GM19395 (cell line): ENCODE measurements at regions not wholly inside any gene's neighbourhood (a gene's known extent, or its start where the extent isn't known, plus 50 kb on each side); places are given as distances from the start of the nearest gene placed in this dataset.
"Not testable (repeated sequence)": the region's sequence is repeated elsewhere in the genome, so short reads cannot be mapped to it uniquely, and the experiment has no call there.

Source experiments
- ATAC-seq: cut with Tn5 transposase; IDR thresholded peaks from one replicate; pipeline ENCODE4 v1.9.1; 2021; ENCODE audit warnings: mild to moderate bottlenecking, moderate library complexity; ENCODE audit not compliant: unreplicated experiment

DNA sequence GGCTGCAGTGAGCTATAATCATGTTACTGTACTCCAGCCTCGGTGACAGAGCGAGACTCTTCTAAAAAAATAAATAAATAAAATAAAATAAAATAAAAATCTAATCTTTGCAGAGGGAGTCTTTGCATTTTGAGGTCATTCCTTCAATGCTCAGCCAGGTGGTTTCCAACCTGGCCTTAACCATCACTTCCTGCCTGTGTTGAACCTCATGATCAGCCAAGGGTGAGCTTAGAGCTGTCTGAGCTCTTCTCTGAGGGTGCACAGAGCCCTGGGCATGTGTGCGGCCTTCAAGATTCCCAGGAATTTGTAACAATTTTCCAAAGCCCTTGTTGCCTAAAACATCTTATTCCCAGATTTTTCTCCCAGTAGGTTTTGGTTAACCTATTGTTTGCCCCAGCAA lies 94.3 kb downstream of the KCNJ12 start:
- not testable (repeated sequence) for ATAC-seq

DNA sequence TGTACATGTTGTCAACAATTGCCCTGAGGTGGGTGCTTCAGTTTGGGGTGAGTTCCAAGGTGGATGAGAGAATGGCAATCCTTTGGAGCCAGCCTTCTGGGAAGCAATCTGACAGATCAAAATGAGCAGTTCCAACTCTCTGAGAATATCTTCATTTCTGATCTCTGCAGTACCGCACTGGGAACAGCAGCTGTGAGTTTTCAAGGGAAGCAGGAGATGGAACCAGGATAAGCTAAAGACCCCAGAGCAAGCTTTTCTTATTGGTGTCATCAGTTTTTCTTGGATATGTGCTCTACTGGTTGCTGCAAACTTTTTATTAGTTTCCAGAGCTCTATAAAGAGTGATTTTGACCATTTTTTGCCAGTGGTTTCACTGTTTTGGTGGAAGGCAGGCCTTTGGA lies 94.7 kb downstream of the KCNJ12 start:
- no peak for ATAC-seq

DNA sequence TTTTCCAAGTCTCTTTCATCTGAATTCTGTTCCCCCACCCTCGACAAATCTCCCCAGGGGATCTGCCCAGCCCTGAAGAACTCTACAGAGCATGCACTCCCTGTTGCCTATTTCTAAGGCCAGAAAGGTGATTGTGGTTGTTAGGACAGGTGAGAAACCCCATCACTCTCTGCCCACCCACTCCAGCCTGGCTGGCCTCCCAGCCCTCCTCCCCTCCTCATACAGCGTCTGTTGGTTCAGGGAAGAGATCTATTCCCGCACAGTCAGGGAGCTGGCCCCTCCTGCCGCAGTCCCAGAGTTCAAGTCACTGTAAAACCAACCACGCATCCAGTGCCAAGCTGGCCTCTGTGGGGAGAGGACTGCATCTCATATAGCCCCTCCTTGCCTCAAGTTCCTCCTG lies 98.7 kb downstream of the KCNJ12 start:
- ATAC-seq, result no peak

DNA sequence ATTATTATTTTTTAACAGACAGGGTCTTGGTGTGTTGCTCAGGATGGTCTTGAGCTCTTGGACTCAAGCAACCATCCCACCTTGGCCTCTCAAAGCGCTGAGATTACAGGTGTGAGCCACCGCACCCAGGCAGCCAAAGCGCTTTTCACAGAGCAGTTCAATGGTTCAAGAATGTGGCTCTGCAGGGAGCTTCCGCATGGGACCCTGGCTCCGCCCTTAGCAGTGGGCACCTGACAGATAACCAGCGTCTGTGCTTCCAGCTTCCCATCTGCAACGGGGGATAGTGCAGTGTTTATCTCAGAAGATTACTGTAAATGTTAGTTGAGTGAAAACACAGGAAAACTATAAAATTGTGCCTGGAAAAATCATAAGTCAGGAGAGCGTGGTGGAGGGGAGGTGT lies 99.4 kb downstream of the KCNJ12 start:
- ATAC-seq, result no peak

DNA sequence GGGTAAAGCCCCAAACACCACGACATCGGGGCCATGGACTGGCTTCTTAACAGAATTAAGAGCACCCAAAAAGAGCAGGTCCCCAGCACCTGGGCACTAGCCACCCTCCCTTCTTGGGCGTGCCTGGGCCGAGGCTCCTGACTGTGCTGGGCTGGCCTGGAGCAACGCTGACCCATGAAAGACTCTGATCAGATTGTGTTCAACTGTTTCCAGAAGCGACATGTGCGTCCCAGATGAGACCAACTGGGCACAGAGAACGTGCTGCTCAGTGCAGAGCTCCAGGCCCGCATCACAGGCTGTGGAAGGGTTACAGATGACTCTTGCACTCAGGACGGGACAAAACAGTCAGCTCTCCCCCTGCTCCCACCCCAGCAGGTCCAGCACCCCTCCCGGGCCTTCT lies 100.7 kb downstream of the KCNJ12 start:
- ATAC-seq, result no peak

DNA sequence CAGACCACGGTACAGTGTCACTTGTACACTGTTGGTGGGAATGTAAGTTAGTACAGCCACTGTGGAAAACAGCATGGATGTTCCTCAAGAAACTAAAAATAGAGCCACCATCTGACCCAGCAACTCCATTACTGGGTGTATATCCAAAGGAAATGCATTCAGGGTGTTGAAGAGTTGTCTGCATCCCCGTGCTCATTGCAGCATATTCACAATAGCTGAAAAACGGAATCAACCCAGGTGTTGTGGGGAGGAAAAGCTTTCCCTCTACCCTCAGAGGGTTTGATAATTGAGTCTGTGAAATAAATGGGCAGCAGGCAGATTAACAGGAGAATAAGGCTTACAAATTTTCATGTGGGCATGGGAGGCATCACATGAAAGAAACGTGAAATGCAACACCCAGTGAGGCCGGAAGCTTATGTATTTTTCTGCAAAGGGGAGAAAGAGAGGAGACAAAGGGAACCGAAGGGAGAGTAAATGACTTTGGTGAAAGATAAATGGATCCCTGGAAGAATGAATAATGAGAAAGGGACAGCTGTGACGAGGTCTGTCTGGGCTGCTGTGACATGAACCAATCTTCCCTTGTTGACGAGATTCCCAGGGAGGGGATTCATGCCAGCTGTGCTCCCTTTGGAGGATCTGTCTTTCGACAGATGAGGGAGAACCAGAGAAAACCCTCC lies 106.2 kb downstream of the KCNJ12 start:
- no peak for ATAC-seq

DNA sequence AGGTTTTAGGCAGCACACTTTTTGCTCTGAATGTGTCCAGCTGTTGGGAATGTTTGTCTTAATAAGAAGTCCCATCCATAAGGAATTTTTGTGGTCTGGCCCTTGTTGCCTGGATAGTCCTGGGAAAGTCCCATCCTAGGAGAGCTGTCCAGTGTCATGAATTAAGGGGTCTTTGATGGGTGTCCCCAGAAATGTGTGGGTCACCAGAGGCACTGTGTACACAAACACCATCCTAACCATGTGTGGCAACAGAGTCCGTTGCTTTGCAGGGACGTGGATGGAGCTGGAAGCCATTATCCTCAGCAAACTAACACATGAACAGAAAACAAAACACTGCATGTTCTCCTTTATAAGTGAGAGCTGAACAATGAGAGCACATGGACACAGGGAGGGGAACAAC lies 111.9 kb downstream of the KCNJ12 start:
- ATAC-seq, result not testable (repeated sequence)

DNA sequence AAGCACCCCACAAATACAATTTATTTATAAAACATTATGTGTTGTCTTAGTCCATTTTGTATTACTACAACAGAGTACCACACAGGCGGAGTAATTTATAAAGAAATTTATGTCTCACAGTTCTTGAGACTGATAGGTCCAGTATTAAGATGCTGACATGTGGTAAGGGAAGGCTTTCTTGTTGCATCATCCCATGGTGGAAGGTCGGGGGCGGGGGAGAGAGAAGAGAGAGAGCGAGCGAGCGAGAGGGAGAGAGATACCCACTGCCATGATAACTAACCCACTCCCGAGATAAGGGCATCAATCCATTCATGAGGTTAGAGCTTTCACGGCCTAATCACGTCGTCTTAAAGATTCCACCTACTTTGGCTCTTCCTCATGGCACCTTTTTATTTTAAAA lies 117.8 kb downstream of the KCNJ12 start:
- no peak for ATAC-seq

DNA sequence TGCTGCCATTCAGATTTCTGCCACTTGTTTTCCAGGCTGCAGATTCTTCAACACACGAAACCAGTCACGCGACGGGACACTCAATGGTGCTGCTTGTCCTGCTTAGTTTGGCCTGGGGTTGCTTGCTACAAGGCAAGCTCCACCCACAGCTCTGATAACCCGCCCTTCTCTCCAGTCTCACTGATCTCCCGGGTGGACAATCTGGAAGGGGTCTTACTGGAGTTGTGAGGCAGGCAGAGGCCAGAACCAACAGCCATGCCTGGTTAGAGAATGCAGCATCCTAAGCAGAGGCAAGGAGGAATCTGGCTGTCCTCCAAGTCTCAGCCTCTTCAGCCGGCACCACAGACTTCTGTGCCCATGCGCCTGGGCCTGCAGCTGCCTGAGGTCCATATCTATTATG lies 119.1 kb downstream of the KCNJ12 start:
- ATAC-seq, result no peak

DNA sequence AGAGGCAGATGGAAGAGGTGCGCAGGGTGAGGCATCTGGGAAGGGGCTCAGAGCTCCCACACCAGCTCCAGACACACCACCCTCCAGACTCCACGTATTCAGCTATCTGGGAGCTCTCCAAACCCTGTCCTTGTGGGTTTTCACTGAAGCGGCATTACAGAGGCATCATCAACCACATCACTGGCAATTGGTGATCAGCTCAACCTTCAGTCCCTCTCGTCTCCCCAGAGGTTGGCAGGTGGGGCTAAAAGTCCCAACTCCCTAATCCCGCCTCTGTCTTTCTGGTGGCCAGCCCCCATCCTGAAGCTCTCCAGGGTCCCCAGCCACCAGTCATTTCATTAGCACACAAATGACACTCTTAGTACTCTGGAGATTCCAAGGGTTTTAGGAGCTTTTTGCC lies 123.9 kb downstream of the KCNJ12 start:
- ATAC-seq, result no peak

DNA sequence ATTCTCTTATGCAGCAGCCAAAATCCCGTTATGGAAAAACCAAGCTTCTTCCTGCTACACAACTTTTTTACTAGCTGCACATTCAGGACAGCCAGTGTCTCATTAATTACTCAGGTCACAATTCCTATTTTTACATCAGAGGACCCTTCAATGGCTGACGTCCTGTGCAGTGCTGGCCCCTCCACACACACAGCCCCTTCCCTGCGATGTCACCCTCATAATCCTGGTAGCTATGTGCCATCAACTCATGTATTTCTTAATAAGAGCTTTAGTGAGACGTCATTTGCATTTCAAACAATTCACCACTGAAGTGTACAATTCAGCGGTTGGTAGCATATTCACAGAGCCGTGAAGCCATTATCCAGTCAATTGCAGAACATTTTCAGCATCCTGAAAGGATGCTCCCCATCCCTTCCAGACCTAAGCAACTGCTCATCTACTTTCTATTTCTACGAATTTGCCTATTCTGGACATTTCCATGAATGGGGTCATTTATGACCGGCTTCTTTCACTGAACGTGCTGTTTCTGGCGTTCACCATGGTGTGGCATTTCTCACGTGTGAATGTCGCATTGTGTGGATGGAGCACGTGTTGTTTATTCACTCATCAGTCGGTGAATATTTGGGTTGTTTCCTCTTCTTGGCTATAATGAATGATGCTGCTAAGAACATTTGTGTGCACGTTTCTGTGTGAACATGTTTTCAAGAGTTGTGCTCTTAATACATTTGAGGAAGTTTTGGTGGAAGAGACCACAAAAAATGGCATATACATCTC lies 126.0 kb downstream of the KCNJ12 start:
- ATAC-seq, result not testable (repeated sequence)

DNA sequence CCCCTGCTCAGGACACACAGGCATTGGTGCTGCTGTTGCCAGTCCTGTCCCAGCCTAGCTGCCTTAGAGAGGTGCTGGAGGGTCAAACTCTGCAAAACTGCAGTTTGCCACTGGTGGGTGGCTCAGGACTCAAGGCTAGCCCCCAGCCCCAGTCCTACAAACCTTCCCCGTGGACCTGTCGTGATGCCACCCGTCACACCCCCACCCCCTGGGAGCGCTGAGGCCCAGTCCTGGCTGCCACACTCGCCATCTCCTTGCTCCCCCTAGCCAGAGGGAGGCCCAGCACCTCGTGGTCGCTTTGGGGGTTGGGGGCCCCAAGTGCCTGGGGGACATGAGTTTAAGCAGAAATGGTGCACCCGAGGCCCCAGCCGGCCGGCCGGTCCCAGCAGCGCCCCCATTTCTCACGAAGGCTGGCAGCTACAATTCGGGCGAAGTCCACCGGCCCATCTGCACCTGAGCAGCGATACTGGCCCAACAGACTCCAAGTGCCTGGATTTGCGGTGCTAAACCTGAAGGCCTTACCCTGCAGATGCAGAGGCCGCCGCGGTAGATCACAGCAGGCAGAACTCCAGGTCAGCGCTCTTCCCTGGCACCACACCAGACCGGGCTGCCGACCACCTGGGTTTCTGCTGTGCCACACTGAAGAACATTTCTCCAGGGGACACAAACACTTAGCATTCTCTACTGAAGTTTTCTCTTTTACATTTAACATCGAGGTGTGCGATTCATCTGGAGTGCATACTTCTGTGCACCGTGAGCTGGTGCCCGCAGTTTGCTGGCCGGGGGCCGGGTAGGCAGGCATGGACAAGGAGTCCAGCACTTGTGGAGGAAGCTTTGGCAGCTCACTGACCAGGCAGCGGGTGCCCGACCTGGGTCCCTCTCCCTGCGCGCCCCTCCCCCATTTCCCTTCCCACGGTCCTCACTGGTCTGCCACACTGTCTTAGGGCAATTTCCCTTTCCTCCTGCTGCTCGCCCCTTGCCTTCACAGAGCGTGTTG lies 130.0 kb downstream of the KCNJ12 start:
- ATAC-seq, result no peak

DNA sequence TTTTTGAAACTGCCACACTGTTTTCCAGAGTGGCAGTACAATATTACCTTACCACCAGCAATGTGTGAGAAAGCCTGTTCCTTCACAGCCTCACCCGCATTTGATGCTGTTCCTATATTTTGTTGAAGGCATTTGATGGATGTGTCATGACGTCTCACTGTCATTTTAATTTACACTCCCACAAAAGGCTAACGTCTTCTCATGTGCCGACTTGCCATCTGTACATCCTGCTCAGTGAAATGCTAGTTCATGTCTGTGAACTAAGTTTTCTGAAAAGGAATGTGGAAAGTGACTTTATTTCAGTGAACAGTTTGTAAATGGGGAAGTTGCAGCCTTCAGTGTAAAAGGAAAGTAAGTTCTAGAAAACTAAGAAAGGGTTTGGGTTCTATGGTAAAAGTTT lies 131.6 kb downstream of the KCNJ12 start:
- not testable (repeated sequence) for ATAC-seq

DNA sequence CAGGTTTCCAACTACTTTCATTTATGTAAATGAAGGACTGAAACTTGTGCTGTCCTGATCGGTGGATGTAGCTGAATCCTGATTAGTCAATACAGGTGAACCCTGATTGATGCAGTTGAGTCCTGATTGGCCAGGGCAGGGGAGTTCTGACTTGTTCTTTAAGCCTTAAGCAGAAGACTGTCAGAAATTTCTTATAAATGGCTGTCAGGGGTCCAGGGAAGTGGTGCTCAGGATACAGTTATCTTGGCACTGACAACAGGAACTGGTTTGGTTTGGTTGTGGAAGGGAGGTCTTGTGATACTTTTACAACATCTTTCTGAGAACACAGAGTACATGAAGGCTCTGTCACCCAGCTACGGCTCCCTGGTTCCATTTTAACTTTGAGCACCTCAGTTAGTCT lies 132.1 kb downstream of the KCNJ12 start:
- ATAC-seq, result no peak

DNA sequence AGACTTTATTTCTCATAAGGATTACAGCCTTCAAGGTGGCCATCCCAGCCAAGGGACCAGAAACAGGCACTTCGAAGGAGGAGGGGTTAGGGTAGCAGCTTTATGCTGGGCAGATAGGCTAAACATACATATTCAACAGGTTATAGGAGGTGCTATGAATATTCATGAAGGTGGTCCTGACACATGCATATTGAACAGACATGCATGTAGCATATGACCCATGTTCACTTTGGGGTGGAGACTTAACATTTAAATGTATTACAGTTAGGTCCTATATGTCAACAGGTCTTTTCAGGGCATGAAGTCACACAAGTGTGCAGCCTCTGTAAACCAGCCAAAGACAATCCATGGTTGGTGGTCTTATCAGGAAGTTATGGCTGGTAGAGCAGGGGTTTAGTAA lies 133.2 kb downstream of the KCNJ12 start:
- ATAC-seq, result not testable (repeated sequence)

DNA sequence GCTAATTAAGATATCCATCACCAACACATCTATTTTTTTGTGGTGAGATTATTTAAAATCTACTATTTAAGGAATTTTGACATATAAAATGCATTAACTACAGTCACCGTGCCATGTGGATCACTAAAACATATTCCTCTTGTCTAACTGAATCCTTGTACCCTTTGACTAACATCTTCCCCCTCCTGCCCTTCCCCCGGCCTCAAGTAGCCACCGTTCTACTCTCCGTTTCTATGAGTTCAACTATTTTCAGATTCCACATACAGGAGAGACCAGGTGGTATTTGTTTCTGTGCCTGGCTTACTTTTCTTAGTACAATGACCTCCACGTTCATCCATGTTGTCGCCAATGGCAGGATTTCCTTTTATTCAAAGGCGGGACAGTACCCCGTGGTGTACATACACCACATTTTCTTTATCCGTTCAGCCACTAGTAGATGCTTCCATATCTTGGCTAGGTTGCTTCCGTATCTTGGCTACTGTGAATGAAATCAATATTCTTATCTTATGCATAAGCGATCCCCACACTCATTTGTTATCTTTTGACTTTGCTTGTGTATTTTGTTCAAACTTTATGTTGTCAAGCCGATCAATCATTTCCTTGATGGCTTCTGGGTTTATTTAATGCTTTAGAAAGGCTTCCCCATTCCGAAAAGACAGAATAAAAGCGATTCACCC lies 134.7 kb downstream of the KCNJ12 start:
- ATAC-seq, result no peak

DNA sequence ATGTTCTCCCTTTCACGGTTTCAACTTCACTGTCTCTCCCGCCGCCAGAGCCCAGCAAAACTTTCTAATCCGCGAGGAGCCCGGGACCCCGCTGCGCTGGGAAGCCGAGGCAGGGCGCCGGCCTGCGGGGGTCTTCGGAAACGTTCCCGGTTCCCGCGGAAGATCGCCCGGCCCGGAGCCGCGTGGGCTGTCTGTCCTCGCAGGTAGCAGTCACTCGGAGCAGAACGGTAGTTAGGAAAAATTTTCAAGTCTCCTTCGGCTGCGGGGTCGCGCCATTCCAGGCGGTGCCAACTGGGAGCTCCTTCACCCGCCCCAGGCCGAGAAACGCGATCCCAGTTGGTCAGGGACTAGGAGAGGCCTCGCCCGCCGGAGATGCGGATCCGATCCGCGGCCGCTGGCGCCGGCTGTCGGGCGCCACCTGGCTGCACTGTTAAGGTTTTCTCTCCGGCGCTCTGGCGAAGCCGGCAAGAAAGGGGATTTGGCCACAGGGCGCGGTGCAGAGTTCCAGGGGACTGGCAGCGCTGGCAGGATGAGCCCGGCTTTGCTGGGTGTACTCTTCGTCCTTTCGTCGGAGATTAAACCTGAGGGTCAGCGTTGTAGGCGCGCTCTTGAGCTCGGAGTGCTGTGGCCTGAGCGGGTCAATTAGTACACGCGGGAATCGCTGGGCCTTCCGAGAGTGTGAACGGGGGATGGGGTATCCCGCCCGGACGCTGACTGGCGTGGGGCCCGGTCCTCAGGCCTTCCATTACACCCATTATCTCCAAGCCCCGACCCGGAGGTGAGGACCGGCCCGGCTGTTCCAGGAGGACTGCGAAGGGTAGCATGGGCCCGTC lies 135.4 kb downstream of the KCNJ12 start:
- ATAC-seq, result peak; percentile 67

DNA sequence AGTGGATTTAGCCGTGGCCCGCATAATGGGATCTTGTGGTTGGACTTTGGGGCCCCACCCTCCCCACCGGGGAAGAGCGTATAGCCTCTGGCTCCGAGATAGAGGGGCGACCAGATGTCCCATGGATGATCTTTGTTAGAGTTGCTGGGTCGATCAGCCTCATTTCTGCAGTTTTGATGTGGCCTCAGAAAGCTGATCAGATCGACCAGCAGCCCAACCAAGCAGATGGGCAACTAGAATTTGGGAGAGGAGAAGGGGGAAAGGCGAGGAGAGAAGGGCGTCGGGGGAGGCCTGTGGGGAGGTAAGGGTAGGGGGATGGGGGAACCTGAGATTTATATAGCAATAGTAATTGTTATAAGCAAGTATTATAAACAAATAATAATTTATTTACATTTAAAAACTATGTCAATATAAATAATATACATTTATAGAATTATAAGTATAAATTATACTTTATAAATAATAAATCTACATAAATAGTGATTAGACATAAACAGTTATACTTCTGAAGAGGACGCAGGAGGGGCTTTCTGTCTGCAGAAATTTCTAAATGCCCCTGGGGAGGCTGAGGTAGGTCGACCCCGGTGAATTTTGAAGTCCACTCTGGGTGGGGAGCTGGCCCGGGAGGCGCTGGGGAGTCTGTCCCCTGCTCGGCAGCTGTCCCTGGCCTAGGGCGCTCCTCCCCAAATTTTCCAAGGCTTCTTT lies 136.3 kb downstream of the KCNJ12 start:
- ATAC-seq, result no peak

DNA sequence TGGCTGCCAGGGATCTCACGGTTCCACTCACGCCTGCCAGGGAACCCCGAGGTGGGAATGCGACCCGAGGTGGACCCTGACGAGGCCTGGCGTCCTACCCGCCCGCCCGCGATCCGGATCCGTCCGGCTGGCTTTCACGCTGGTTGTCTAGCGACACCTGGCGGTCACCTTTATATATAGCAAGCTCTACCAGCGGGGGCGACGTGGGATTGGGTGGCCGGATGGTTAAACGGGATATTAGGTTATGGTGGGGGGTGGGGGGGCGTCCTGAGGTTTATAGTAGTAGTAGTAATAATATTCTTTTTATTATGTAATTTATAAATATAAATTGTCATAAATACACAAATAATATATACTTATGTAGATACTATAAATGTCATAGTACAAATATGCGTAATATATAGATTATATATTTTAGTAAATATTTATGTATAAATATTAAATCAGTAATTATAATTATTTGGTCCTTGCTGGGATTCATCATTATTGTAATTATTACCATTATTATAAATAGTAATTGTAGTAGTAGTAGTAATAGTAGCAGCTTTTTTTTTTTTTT lies 136.9 kb downstream of the KCNJ12 start:
- no peak for ATAC-seq
